Chondrocyte (in vitro differentiated cells): ENCODE measurements at regions not wholly inside any gene's neighbourhood (a gene's known extent, or its start where the extent isn't known, plus 50 kb on each side); places are given as distances from the start of the nearest gene placed in this dataset.
"Not testable (repeated sequence)": the region's sequence is repeated elsewhere in the genome, so short reads cannot be mapped to it uniquely, and the experiment has no call there.

Experiments
- DNase-seq: peaks from one replicate; pipeline ENCODE4 v3.0.0; 2021; ENCODE audit warnings: mixed read lengths, low spot score
- H3K27ac Mint-ChIP-seq: one replicate; pipeline ENCODE4 v1.8.0; 2021; ENCODE audit warnings: mild to moderate bottlenecking, moderate library complexity, mixed read lengths; ENCODE audit not compliant: unreplicated experiment
- H3K27me3 Mint-ChIP-seq: 2 replicates; pipeline ENCODE4 v1.8.0; 2021; ENCODE audit warnings: low read depth, mixed read lengths
- H3K36me3 Mint-ChIP-seq: 2 replicates; pipeline ENCODE4 v1.8.0; 2021; ENCODE audit warnings: low read depth, mixed read lengths
- H3K4me1 Mint-ChIP-seq: 2 replicates; pipeline ENCODE4 v1.8.0; 2021; ENCODE audit warnings: low read depth, mild to moderate bottlenecking, mixed read lengths
- H3K4me3 Mint-ChIP-seq: one replicate; pipeline ENCODE4 v1.8.0; 2021; ENCODE audit warnings: mild to moderate bottlenecking, moderate library complexity, mixed read lengths; ENCODE audit not compliant: unreplicated experiment
- H3K9me3 Mint-ChIP-seq: 2 replicates; pipeline ENCODE4 v1.8.0; 2021; ENCODE audit warnings: low read depth, mixed read lengths
- CTCF ChIP-seq: fragments of 200-600 bp; sonication (generic); IDR thresholded peaks from 2 replicates; pipeline ENCODE4 v1.5.0; 2021; ENCODE audit warnings: antibody characterized with exemption, mild to moderate bottlenecking, moderate library complexity

DNA sequence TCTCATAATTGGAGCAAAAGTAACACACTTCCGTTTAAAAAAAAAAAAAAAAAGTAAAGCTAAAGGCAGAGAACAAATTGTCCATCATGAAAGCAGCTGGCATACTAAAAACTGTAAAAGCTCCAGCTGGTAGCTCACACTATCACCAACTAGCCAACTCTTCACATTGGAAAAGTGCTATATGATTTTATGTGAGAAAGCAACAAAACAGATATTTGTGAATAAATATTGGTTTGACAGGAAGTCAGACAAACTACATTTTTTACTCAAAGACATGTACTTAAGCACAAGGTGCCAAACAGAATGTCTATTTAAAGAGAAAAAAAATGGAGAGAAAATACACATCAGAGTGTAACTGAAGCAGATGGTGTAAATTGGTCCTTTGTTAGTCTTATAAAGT is 231.2 kb upstream of the CADM2 start:
- H3K27ac Mint-ChIP-seq = no peak overlapping the region
- peaks cover 10% of the 10 kb centered on the region for H3K4me1 Mint-ChIP-seq
- peaks cover 2% of the 10 kb centered on the region for H3K27me3 Mint-ChIP-seq
- DNase-seq = no peak
- peaks cover 3% of the 10 kb centered on the region for H3K9me3 Mint-ChIP-seq
- H3K36me3 Mint-ChIP-seq = no peaks in the 10 kb centered on the region
- no peak for TF ChIP-seq CTCF
- no peak overlapping the region for H3K4me3 Mint-ChIP-seq

DNA sequence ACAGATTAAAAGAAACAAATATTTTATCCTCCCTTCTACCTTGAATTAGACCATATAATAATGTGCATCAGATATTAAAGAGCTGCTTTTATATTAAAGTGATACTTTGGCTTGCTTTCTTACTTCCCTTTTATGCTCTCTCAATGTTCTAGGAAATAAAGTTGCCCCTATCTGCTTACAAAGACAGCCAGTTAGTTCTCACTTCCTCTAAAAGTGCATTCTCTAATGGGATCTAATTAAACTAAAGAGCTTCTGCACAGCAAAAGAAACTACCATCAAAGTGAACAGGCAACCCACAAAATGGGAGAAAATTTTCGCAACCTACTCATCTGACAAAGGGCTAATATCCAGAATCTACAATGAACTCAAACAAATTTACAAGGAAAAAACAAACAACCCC is 224.1 kb upstream of the CADM2 start:
- not testable (repeated sequence) for H3K36me3 Mint-ChIP-seq, H3K9me3 Mint-ChIP-seq

GRCh38 chr3:84738086-84738485 is 220.7 kb upstream of the CADM2 start:
- H3K4me1 Mint-ChIP-seq = no peaks in the 10 kb centered on the region
- no peaks in the 10 kb centered on the region for H3K9me3 Mint-ChIP-seq
- H3K4me3 Mint-ChIP-seq = no peak overlapping the region
- TF ChIP-seq CTCF = no peak
- DNase-seq = no peak
- peaks cover 14% of the 10 kb centered on the region for H3K27me3 Mint-ChIP-seq
- H3K36me3 Mint-ChIP-seq = no peaks in the 10 kb centered on the region
- no peak overlapping the region for H3K27ac Mint-ChIP-seq

More for the DNA sequence above, 224.1 kb upstream of the CADM2 start:
- H3K4me1 Mint-ChIP-seq, H3K27me3 Mint-ChIP-seq, H3K27ac Mint-ChIP-seq, DNase-seq, H3K4me3 Mint-ChIP-seq: not testable (repeated sequence)

DNA sequence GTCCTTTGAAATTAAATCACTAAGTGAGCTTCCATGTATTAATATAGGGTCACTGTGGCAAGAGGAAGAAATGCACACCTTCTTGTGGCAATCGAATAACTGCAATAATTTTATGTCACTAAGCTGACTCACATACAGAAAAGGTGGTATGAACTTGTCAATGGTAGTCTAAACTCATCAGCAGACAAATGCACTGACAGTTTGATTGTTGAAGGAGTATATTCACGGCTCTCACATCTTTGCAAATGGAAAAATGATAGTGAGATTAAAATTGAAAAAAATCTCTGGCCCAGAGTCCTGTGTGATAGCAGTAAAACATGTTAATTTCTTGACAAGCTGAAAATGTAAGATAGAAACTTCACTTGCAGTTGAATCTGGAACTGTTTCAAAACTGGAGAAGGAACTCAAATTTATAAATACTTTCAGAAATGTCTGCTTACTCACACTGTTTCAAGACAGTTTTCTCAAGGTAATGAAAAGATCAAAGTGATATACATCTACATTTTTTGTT is 215.8 kb upstream of the CADM2 start:
- no peak for DNase-seq
- Mint-ChIP-seq H3K9me3 (no peaks in the 10 kb centered on the region), H3K4me3 (no peak overlapping the region), H3K27me3 (peaks cover 14% of the 10 kb centered on the region), H3K36me3 (no peaks in the 10 kb centered on the region), H3K4me1 (no peaks in the 10 kb centered on the region), H3K27ac (no peak overlapping the region)
- TF ChIP-seq CTCF = no peak

DNA sequence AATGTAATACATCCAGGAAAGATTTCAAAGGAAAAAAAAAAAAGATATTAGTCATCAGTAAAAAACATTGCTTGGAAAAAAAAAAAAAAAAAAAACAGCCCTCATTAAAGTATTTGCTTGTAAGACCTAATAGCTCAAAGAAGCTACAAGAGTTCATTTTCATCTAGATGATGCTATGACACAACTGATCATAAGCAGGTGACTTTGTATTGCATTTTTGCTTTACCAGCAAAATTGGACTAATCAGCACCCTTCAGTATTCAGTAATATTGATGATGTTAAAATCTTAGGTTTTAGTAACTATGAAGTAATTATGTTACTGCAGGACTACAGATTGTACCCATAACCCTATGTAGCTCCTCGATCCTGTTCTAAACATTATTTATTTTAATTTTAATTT is 214.7 kb upstream of the CADM2 start:
- H3K4me3 Mint-ChIP-seq = no peak overlapping the region
- no peak overlapping the region for H3K27ac Mint-ChIP-seq
- TF ChIP-seq CTCF = no peak
- H3K4me1 Mint-ChIP-seq = no peaks in the 10 kb centered on the region
- no peaks in the 10 kb centered on the region for H3K9me3 Mint-ChIP-seq
- no peak for DNase-seq
- no peaks in the 10 kb centered on the region for H3K36me3 Mint-ChIP-seq
- peaks cover 16% of the 10 kb centered on the region for H3K27me3 Mint-ChIP-seq

- no peaks in the 10 kb centered on the region for H3K4me1 Mint-ChIP-seq
Measured at GRCh38 chr3:84755860-84756259, 202.9 kb upstream of the CADM2 start.

More at GRCh38 chr3:84755860-84756259, 202.9 kb upstream of the CADM2 start:
- H3K27ac Mint-ChIP-seq = no peak overlapping the region
- no peak for TF ChIP-seq CTCF
- H3K9me3 Mint-ChIP-seq = peaks cover 3% of the 10 kb centered on the region
- no peaks in the 10 kb centered on the region for H3K36me3 Mint-ChIP-seq
- no peaks in the 10 kb centered on the region for H3K27me3 Mint-ChIP-seq
- no peak for DNase-seq
- H3K4me3 Mint-ChIP-seq = no peak overlapping the region
